HG02678 (cell line): ENCODE measurements at regions not wholly inside any gene's neighbourhood (a gene's known extent, or its start where the extent isn't known, plus 50 kb on each side); places are given as distances from the start of the nearest gene placed in this dataset.
"Not testable (repeated sequence)": the region's sequence is repeated elsewhere in the genome, so short reads cannot be mapped to it uniquely, and the experiment has no call there.

Experiments used
- ATAC-seq: cut with Tn5 transposase; IDR thresholded peaks from one replicate; pipeline ENCODE4 v1.9.1; 2021; ENCODE audit warnings: mild to moderate bottlenecking, moderate library complexity; ENCODE audit not compliant: unreplicated experiment

- no peak for ATAC-seq
Measured at GRCh38 chr20:1827510-1827973, 67.7 kb upstream of the SIRPA start.

- ATAC-seq, result no peak
Measured at GRCh38 chr20:1825938-1826445, 69.2 kb upstream of the SIRPA start.

- ATAC-seq, result no peak
Measured at GRCh38 chr20:1825507-1825906, 69.7 kb upstream of the SIRPA start.

- ATAC-seq, result no peak
Measured at GRCh38 chr20:1824834-1825233, 70.4 kb upstream of the SIRPA start.

GRCh38 chr20:1824181-1824580 lies 71.0 kb upstream of the SIRPA start:
- no peak for ATAC-seq

GRCh38 chr20:1823450-1823844 lies 71.8 kb upstream of the SIRPA start:
- no peak for ATAC-seq

- ATAC-seq, result no peak
Measured at GRCh38 chr20:1822564-1823449, 72.4 kb upstream of the SIRPA start.

- ATAC-seq, result no peak
Measured at GRCh38 chr20:1820138-1821079, 74.8 kb upstream of the SIRPA start.

GRCh38 chr20:1819311-1820137 lies 75.7 kb upstream of the SIRPA start:
- no peak for ATAC-seq

GRCh38 chr20:1818895-1819294 lies 76.3 kb upstream of the SIRPA start:
- ATAC-seq, result no peak

- ATAC-seq, result no peak
Measured at GRCh38 chr20:1818247-1818840, 76.9 kb upstream of the SIRPA start.

GRCh38 chr20:1817577-1818211 lies 77.5 kb upstream of the SIRPA start:
- no peak for ATAC-seq

- ATAC-seq, result no peak
Measured at GRCh38 chr20:1816384-1817381, 78.5 kb upstream of the SIRPA start.

GRCh38 chr20:1815502-1816085 lies 79.6 kb upstream of the SIRPA start:
- ATAC-seq, result no peak

- ATAC-seq, result not testable (repeated sequence)
Measured at GRCh38 chr20:1814861-1815260, 80.3 kb upstream of the SIRPA start.

- ATAC-seq, result no peak
Measured at GRCh38 chr20:1813674-1814635, 81.3 kb upstream of the SIRPA start.

GRCh38 chr20:1813101-1813529 lies 82.1 kb upstream of the SIRPA start:
- ATAC-seq, result no peak
